Neuronal stem cell (in vitro differentiated cells): ENCODE measurements at regions not wholly inside any gene's neighbourhood (a gene's known extent, or its start where the extent isn't known, plus 50 kb on each side); places are given as distances from the start of the nearest gene placed in this dataset.
"Not testable (repeated sequence)": the region's sequence is repeated elsewhere in the genome, so short reads cannot be mapped to it uniquely, and the experiment has no call there.

Experiments used
- DNase-seq: peaks from one replicate; pipeline ENCODE4 v3.0.0-alpha.2; 2013; ENCODE audit warnings: low spot score
- H2AFZ ChIP-seq: one replicate; pipeline ENCODE4 v1.6.1; 2013; ENCODE audit warnings: mild to moderate bottlenecking, low read length, inconsistent platforms
- H2AK5ac ChIP-seq: 2 replicates; pipeline ENCODE4 v1.6.1; 2013; ENCODE audit warnings: low read depth, mild to moderate bottlenecking, inconsistent platforms, low read length, moderate library complexity, mixed read lengths
- H2BK120ac ChIP-seq: 2 replicates; pipeline ENCODE4 v1.6.1; 2013; ENCODE audit warnings: low read depth, mild to moderate bottlenecking, inconsistent platforms, low read length, moderate library complexity, mixed read lengths
- H2BK12ac ChIP-seq: one replicate; pipeline ENCODE4 v1.6.1; 2013; ENCODE audit warnings: low read length, inconsistent platforms
- H2BK15ac ChIP-seq: 2 replicates; pipeline ENCODE4 v1.6.1; 2013; ENCODE audit warnings: mild to moderate bottlenecking, low read length, inconsistent platforms, mixed read lengths
- H2BK5ac ChIP-seq: one replicate; pipeline ENCODE4 v1.6.1; 2013; ENCODE audit warnings: inconsistent platforms, mild to moderate bottlenecking, low read length, moderate library complexity
- H3K14ac ChIP-seq: one replicate; pipeline ENCODE4 v1.6.1; 2013; ENCODE audit warnings: low read length, inconsistent platforms
- H3K18ac ChIP-seq: 2 replicates; pipeline ENCODE4 v1.6.1; 2013; ENCODE audit warnings: low read length, inconsistent platforms
- H3K23ac ChIP-seq: 2 replicates; pipeline ENCODE4 v1.6.1; 2013; ENCODE audit warnings: low read depth, mild to moderate bottlenecking, mixed read lengths, low read length, inconsistent platforms; ENCODE audit not compliant: poor library complexity
- H3K27ac ChIP-seq: replicated peaks from 3 replicates; pipeline ENCODE4 v1.5.1; 2013; ENCODE audit warnings: low read length, inconsistent platforms
- H3K27me3 ChIP-seq, 3 experiments: 2 replicates each; pipeline ENCODE4 v1.6.1; 2013; ENCODE audit warnings: low read length in 3 of 3, mild to moderate bottlenecking in 2 of 3, inconsistent platforms in 1 of 3, low read depth in 1 of 3, mixed read lengths in 1 of 3, moderate library complexity in 1 of 3; ENCODE audit not compliant: control insufficient read depth in 3 of 3, insufficient read depth in 3 of 3
- H3K36me3 ChIP-seq, 2 donors: replicated peaks in 1 of 2; 2 replicates each; pipeline ENCODE4 v1.6.1; 2013; ENCODE audit warnings: low read length in 2 of 2; ENCODE audit not compliant: control insufficient read depth in 2 of 2, insufficient read depth in 2 of 2
- H3K4ac ChIP-seq: 2 replicates; pipeline ENCODE4 v1.6.1; 2013; ENCODE audit warnings: inconsistent platforms, mild to moderate bottlenecking, low read length, moderate library complexity
- H3K4me1 ChIP-seq, 2 donors: 1 replicate in 1 of 2; 2 replicates in 1 of 2; pipeline ENCODE4 v1.6.1; 2013; ENCODE audit warnings: low read length in 2 of 2, low read depth in 1 of 2; ENCODE audit not compliant: control insufficient read depth in 2 of 2, insufficient read depth in 1 of 2
- H3K4me2 ChIP-seq: one replicate; pipeline ENCODE4 v1.6.1; 2013; ENCODE audit warnings: mild to moderate bottlenecking, low read length, inconsistent platforms; ENCODE audit not compliant: insufficient read depth, poor library complexity, severe bottlenecking
- H3K4me3 ChIP-seq, 2 donors: 2 replicates each; pipeline ENCODE4 v1.5.1; 2013; ENCODE audit warnings: low read length in 2 of 2, mild to moderate bottlenecking in 2 of 2, inconsistent platforms in 1 of 2, moderate library complexity in 1 of 2
- H3K79me1 ChIP-seq: one replicate; pipeline ENCODE4 v1.6.1; 2013; ENCODE audit warnings: low read depth, mild to moderate bottlenecking, inconsistent platforms, low read length, moderate library complexity
- H3K9ac ChIP-seq: one replicate; pipeline ENCODE4 v1.6.1; 2013; ENCODE audit warnings: mild to moderate bottlenecking, low read depth, low read length, inconsistent platforms; ENCODE audit not compliant: poor library complexity
- H3K9me3 ChIP-seq, 2 donors: replicated peaks in 1 of 2; 2 replicates each; pipeline versions ENCODE3 to v1.6.1; 2013; ENCODE audit warnings: low read length in 2 of 2, mild to moderate bottlenecking in 2 of 2, inconsistent platforms in 1 of 2, low read depth in 1 of 2, mixed read lengths in 1 of 2, moderate library complexity in 1 of 2; ENCODE audit not compliant: control insufficient read depth in 2 of 2, insufficient read depth in 1 of 2
- H4K8ac ChIP-seq: one replicate; pipeline ENCODE4 v1.6.1; 2013; ENCODE audit warnings: low read depth, mild to moderate bottlenecking, inconsistent platforms, low read length, moderate library complexity
- H4K91ac ChIP-seq: one replicate; pipeline ENCODE4 v1.6.1; 2013; ENCODE audit warnings: low read length, low read depth, mild to moderate bottlenecking, inconsistent platforms; ENCODE audit not compliant: poor library complexity
- WGBS, 2 donors: extraction: QIAGEN DNeasy Blood & Tissue Kit; methylation state at CpG; one replicate each; pipeline ENCODE4 v1.1.7; 2013; ENCODE audit warnings: missing lambda C conversion rate in 2 of 2, mixed read lengths in 1 of 2; ENCODE audit not compliant: insufficient read length in 2 of 2, insufficient replicate concordance in 1 of 2; ENCODE audit errors: extremely low coverage in 2 of 2; 5-methylcytosine and 5-hydroxymethylcytosine counted together

GRCh38 chr5:82626905-82627591 is 348.9 kb upstream of the RPS23 start:
- H3K27ac ChIP-seq, H3K18ac ChIP-seq, H2BK120ac ChIP-seq, H3K14ac ChIP-seq, H3K36me3 ChIP-seq, H3K79me1 ChIP-seq, H2AFZ ChIP-seq, H2BK5ac ChIP-seq, H3K27me3 ChIP-seq, H3K23ac ChIP-seq, H3K4me2 ChIP-seq, H3K9me3 ChIP-seq, H2AK5ac ChIP-seq, H3K4me1 ChIP-seq, H4K91ac ChIP-seq, H4K8ac ChIP-seq, H3K4ac ChIP-seq, H2BK12ac ChIP-seq, H2BK15ac ChIP-seq, H3K9ac ChIP-seq, DNase-seq: not testable (repeated sequence)
- no CpG with 5 or more reads among the region's 4 CpGs for WGBS, 2 donors
- H3K4me3 ChIP-seq = peak overlapping the region in 1 of 2 donors; percentile 40

GRCh38 chr5:82626012-82626411 is 347.9 kb upstream of the RPS23 start:
- H3K23ac ChIP-seq, H3K9me3 ChIP-seq, H3K4ac ChIP-seq, H2BK12ac ChIP-seq, H3K36me3 ChIP-seq, H3K27ac ChIP-seq, H3K14ac ChIP-seq, H2BK5ac ChIP-seq, H3K9ac ChIP-seq, DNase-seq, H2AFZ ChIP-seq, H4K91ac ChIP-seq, H3K4me1 ChIP-seq, H2BK120ac ChIP-seq, H3K4me2 ChIP-seq, H2BK15ac ChIP-seq, H4K8ac ChIP-seq, H3K27me3 ChIP-seq, H3K4me3 ChIP-seq, H3K18ac ChIP-seq, H2AK5ac ChIP-seq, H3K79me1 ChIP-seq: not testable (repeated sequence)
- no CpG with 5 or more reads among the region's 1 CpG for WGBS, 2 donors

GRCh38 chr5:82624062-82624461 is 345.9 kb upstream of the RPS23 start:
- Histone ChIP-seq H2BK15ac (no peak overlapping the region), H2AFZ (no peak overlapping the region), H3K9me3 (no peaks in the 10 kb centered on the region), H3K14ac (no peak overlapping the region), H3K79me1 (no peaks in the 10 kb centered on the region), H3K27ac (no peak overlapping the region), H3K4me3 (no peak overlapping the region), H2BK120ac (no peak overlapping the region), H3K4me2 (no peak overlapping the region), H3K4me1 (no peaks in the 10 kb centered on the region), H3K36me3 (no peaks in the 10 kb centered on the region), H3K18ac (no peak overlapping the region), H3K27me3 (no peaks in the 10 kb centered on the region), H3K23ac (no peak overlapping the region), H2BK5ac (no peak overlapping the region), H2BK12ac (no peak overlapping the region), H3K4ac (no peak overlapping the region), H4K8ac (no peak overlapping the region), H4K91ac (no peak overlapping the region), H3K9ac (no peak overlapping the region), H2AK5ac (no peak overlapping the region)
- DNase-seq = no peak
- WGBS, 2 donors = no CpG with 5 or more reads among the region's 1 CpG

GRCh38 chr5:82622711-82623514 is 344.8 kb upstream of the RPS23 start:
- no peak overlapping the region for H3K4me2 ChIP-seq
- no peak overlapping the region for H3K27ac ChIP-seq
- WGBS, 2 donors = no CpG with 5 or more reads among the region's 6 CpGs
- no peak overlapping the region for H2AFZ ChIP-seq
- H4K91ac ChIP-seq = no peak overlapping the region
- no peak overlapping the region for H2BK5ac ChIP-seq
- H3K4ac ChIP-seq = no peak overlapping the region
- no peaks in the 10 kb centered on the region for H3K4me1 ChIP-seq
- no peak overlapping the region for H4K8ac ChIP-seq
- no peaks in the 10 kb centered on the region for H3K79me1 ChIP-seq
- H3K18ac ChIP-seq = no peak overlapping the region
- H3K36me3 ChIP-seq = no peaks in the 10 kb centered on the region
- H2BK15ac ChIP-seq = no peak overlapping the region
- no peak overlapping the region for H3K23ac ChIP-seq
- H3K9me3 ChIP-seq = no peaks in the 10 kb centered on the region
- H3K9ac ChIP-seq = no peak overlapping the region
- H2BK12ac ChIP-seq = no peak overlapping the region
- no peak overlapping the region for H2AK5ac ChIP-seq
- no peaks in the 10 kb centered on the region for H3K27me3 ChIP-seq
- H3K4me3 ChIP-seq = no peak overlapping the region
- DNase-seq = no peak
- H2BK120ac ChIP-seq = no peak overlapping the region
- no peak overlapping the region for H3K14ac ChIP-seq
